ENCODE measurements at regions not wholly inside any gene's neighbourhood (a gene's known extent, or its start where the extent isn't known, plus 50 kb on each side); places are given as distances from the start of the nearest gene placed in this dataset.
"Not testable (repeated sequence)": the region's sequence is repeated elsewhere in the genome, so short reads cannot be mapped to it uniquely, and the experiment has no call there.

DNA sequence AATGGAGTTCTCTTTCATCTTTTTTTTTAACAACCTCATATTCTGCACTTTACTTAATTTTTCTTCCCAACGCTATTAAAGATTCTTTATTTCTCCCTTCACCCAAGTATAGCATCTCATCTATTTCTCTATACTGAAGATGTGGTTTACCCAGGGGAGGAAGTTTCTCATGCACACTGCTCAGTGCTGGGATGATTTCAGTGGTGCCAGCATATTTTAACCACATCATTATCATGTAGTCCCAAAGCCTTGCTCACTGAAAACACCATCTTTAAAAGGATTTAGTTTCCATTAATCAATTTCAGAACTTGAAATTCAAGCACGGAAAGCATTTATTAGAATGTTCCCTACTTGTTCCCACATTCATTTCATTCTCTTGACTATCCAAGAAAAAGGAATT, 725.7 kb downstream of the USP25 start:
- H3K4me1 ChIP-seq = peaks cover 6% of the 10 kb centered on the region
- TF ChIP-seq, protein P1, sequence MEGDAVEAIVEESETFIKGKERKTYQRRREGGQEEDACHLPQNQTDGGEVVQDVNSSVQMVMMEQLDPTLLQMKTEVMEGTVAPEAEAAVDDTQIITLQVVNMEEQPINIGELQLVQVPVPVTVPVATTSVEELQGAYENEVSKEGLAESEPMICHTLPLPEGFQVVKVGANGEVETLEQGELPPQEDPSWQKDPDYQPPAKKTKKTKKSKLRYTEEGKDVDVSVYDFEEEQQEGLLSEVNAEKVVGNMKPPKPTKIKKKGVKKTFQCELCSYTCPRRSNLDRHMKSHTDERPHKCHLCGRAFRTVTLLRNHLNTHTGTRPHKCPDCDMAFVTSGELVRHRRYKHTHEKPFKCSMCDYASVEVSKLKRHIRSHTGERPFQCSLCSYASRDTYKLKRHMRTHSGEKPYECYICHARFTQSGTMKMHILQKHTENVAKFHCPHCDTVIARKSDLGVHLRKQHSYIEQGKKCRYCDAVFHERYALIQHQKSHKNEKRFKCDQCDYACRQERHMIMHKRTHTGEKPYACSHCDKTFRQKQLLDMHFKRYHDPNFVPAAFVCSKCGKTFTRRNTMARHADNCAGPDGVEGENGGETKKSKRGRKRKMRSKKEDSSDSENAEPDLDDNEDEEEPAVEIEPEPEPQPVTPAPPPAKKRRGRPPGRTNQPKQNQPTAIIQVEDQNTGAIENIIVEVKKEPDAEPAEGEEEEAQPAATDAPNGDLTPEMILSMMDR (IDR thresholded peaks at IDR 0.05) = no peak
- TF ChIP-seq POLR2A (IDR thresholded peaks at IDR 0.05) (no peak), EP300 (IDR thresholded peaks at IDR 0.05) (no peak), POLR2AphosphoS5 (IDR thresholded peaks at IDR 0.05) (no peak)
- no peak for DNase-seq (ENCODE audit: low spot score in 2 of 2)
- H3K27ac ChIP-seq = no peak overlapping the region
- H3K9me3 ChIP-seq = no peaks in the 10 kb centered on the region
- H3K36me3 ChIP-seq = no peaks in the 10 kb centered on the region
- H3K27me3 ChIP-seq = no peaks in the 10 kb centered on the region
- WGBS = 80% methylated on average over 2 of the region's 2 CpGs
- no peak overlapping the region for H3K4me3 ChIP-seq

DNA sequence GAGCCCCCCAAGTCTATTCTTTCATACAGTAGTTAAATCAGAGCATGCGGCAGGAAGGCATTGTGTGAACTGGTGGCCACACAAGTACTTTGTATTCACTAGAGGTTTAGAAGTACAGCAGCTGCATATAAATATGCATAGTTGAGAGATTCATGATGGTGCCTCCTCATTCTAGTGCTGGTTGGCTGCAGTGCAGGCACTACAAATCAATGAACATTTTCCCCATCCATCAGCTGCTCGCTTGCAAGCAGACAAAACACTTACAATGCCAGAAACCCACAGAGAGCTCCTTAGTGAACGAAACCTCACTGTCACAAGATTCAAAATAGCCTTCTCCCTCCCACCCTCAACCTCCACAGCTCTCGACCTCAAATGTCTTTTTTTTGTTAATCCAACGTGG, 726.2 kb downstream of the USP25 start:
- 64% methylated on average over 5 of the region's 5 CpGs for WGBS

DNA sequence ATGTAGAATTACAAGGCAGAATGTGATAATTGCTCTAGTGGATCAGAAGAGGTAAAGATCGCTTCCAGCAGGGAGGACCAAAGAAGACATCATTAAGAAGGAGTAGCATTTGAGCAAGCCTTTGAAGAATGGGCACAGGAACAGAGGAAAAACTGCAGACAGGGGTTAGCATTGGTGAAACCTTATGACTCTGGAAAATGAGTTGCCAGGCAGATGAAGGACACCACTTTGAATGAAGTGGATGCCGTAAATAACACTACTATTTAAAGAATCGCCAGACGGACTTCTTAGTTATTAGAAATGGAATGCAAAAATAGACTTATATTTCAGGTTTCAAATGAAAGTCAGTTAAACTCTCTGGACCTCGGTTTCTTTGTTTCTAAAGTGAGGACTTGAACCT, 727.7 kb downstream of the USP25 start:
- WGBS = 92% methylated on average over 5 of the region's 5 CpGs
- Histone ChIP-seq H3K27me3 (no peaks in the 10 kb centered on the region), H3K4me3 (no peak overlapping the region), H3K9me3 (no peaks in the 10 kb centered on the region), H3K36me3 (no peaks in the 10 kb centered on the region), H3K27ac (no peak overlapping the region), H3K4me1 (peaks cover 6% of the 10 kb centered on the region)
- no peak for DNase-seq (ENCODE audit: low spot score in 2 of 2)
- no peak for TF ChIP-seq POLR2A (IDR thresholded peaks at IDR 0.05)
- TF ChIP-seq, protein P1 (IDR thresholded peaks at IDR 0.05) = no peak
- no peak for TF ChIP-seq POLR2AphosphoS5 (IDR thresholded peaks at IDR 0.05)
- TF ChIP-seq EP300 (IDR thresholded peaks at IDR 0.05) = no peak

More for the DNA sequence above, 726.2 kb downstream of the USP25 start:
- DNase-seq (ENCODE audit: low spot score in 2 of 2) = no peak
- H3K27ac ChIP-seq = no peak overlapping the region
- H3K27me3 ChIP-seq = no peaks in the 10 kb centered on the region
- peaks cover 6% of the 10 kb centered on the region for H3K4me1 ChIP-seq
- no peaks in the 10 kb centered on the region for H3K36me3 ChIP-seq
- TF ChIP-seq POLR2A (IDR thresholded peaks at IDR 0.05) (no peak), POLR2AphosphoS5 (IDR thresholded peaks at IDR 0.05) (no peak), EP300 (IDR thresholded peaks at IDR 0.05) (no peak)
- TF ChIP-seq, protein P1 (IDR thresholded peaks at IDR 0.05) = no peak
- H3K4me3 ChIP-seq = no peak overlapping the region
- no peaks in the 10 kb centered on the region for H3K9me3 ChIP-seq

GRCh38 chr21:16460936-16461335, 731.2 kb downstream of the USP25 start:
- no peak for DNase-seq (ENCODE audit: low spot score in 2 of 2)
- TF ChIP-seq EP300 (IDR thresholded peaks at IDR 0.05) (no peak), POLR2A (IDR thresholded peaks at IDR 0.05) (no peak), POLR2AphosphoS5 (IDR thresholded peaks at IDR 0.05) (no peak)

GRCh38 chr21:16464211-16464889, 734.6 kb downstream of the USP25 start:
- H3K4me1 ChIP-seq; H3K36me3 ChIP-seq; H3K27me3 ChIP-seq; H3K4me3 ChIP-seq; H3K27ac ChIP-seq; DNase-seq (ENCODE audit: low spot score in 2 of 2); H3K9me3 ChIP-seq: not testable (repeated sequence)
- WGBS = 94% methylated on average over 2 of the region's 3 CpGs

More at GRCh38 chr21:16460936-16461335, 731.2 kb downstream of the USP25 start:
- Histone ChIP-seq H3K4me3 (no peak overlapping the region), H3K36me3 (no peaks in the 10 kb centered on the region), H3K27me3 (no peaks in the 10 kb centered on the region), H3K4me1 (no peaks in the 10 kb centered on the region), H3K9me3 (no peaks in the 10 kb centered on the region), H3K27ac (no peak overlapping the region)
- WGBS = 81% methylated on average over 2 of the region's 2 CpGs

- TF ChIP-seq, protein P1 (IDR thresholded peaks at IDR 0.05) = no peak
- TF ChIP-seq POLR2A (IDR thresholded peaks at IDR 0.05) = no peak
- no peak for TF ChIP-seq POLR2AphosphoS5 (IDR thresholded peaks at IDR 0.05)
- no peak for TF ChIP-seq EP300 (IDR thresholded peaks at IDR 0.05)
Observed at GRCh38 chr21:16468184-16468583, 738.4 kb downstream of the USP25 start.

More at GRCh38 chr21:16468184-16468583, 738.4 kb downstream of the USP25 start:
- no peaks in the 10 kb centered on the region for H3K9me3 ChIP-seq
- peaks cover 3% of the 10 kb centered on the region for H3K4me1 ChIP-seq
- H3K27me3 ChIP-seq = no peaks in the 10 kb centered on the region
- H3K36me3 ChIP-seq = no peaks in the 10 kb centered on the region
- H3K27ac ChIP-seq = no peak overlapping the region
- DNase-seq (ENCODE audit: low spot score in 2 of 2) = no peak
- no peak overlapping the region for H3K4me3 ChIP-seq
- WGBS = 86% methylated on average over 2 of the region's 2 CpGs

Measured in suprapubic skin (tissue), 4 donors.